ENCODE measurements at regions not wholly inside any gene's neighbourhood (a gene's known extent, or its start where the extent isn't known, plus 50 kb on each side); places are given as distances from the start of the nearest gene placed in this dataset.
"Not testable (repeated sequence)": the region's sequence is repeated elsewhere in the genome, so short reads cannot be mapped to it uniquely, and the experiment has no call there.

- no peak overlapping the region for H3K4me3 ChIP-seq (ENCODE audit: control insufficient read depth, low read depth, low read length)
- no peak for TF ChIP-seq CTCF (IDR thresholded peaks at IDR 0.05; ENCODE audit: control insufficient read depth, insufficient read depth, low read depth, low read length, missing control alignments)
- no peak for DNase-seq (ENCODE audit: low read depth)
These were observed 232.7 kb upstream of the ONECUT1 start for GRCh38 chr15:53022788-53023187.

GRCh38 chr15:53013329-53013728 lies 223.2 kb upstream of the ONECUT1 start:
- no peak for TF ChIP-seq CTCF (IDR thresholded peaks at IDR 0.05; ENCODE audit: control insufficient read depth, insufficient read depth, low read depth, low read length, missing control alignments)
- no peak for DNase-seq (ENCODE audit: low read depth)
- no peak overlapping the region for H3K4me3 ChIP-seq (ENCODE audit: control insufficient read depth, low read depth, low read length)

GRCh38 chr15:53011779-53012178 lies 221.6 kb upstream of the ONECUT1 start:
- not testable (repeated sequence) for DNase-seq (ENCODE audit: low read depth); H3K4me3 ChIP-seq (ENCODE audit: control insufficient read depth, low read depth, low read length)

- DNase-seq (ENCODE audit: low read depth) = no peak
- no peak for TF ChIP-seq CTCF (IDR thresholded peaks at IDR 0.05; ENCODE audit: control insufficient read depth, insufficient read depth, low read depth, low read length, missing control alignments)
- H3K4me3 ChIP-seq (ENCODE audit: control insufficient read depth, low read depth, low read length) = no peak overlapping the region
These were observed 219.0 kb upstream of the ONECUT1 start for GRCh38 chr15:53009093-53009492.

GRCh38 chr15:53000409-53000808 lies 210.3 kb upstream of the ONECUT1 start:
- H3K4me3 ChIP-seq (ENCODE audit: control insufficient read depth, low read depth, low read length) = no peak overlapping the region
- no peak for DNase-seq (ENCODE audit: low read depth)
- TF ChIP-seq CTCF (IDR thresholded peaks at IDR 0.05; ENCODE audit: control insufficient read depth, insufficient read depth, low read depth, low read length, missing control alignments) = no peak

- DNase-seq (ENCODE audit: low read depth) = no peak
- no peak for TF ChIP-seq CTCF (IDR thresholded peaks at IDR 0.05; ENCODE audit: control insufficient read depth, insufficient read depth, low read depth, low read length, missing control alignments)
- H3K4me3 ChIP-seq (ENCODE audit: control insufficient read depth, low read depth, low read length) = no peak overlapping the region
These were observed 207.0 kb upstream of the ONECUT1 start for GRCh38 chr15:52997123-52997522.

GRCh38 chr15:52994290-52994689 lies 204.2 kb upstream of the ONECUT1 start:
- no peak overlapping the region for H3K4me3 ChIP-seq (ENCODE audit: control insufficient read depth, low read depth, low read length)
- no peak for TF ChIP-seq CTCF (IDR thresholded peaks at IDR 0.05; ENCODE audit: control insufficient read depth, insufficient read depth, low read depth, low read length, missing control alignments)
- DNase-seq (ENCODE audit: low read depth) = no peak
